Mesenchymal stem cell (in vitro differentiated cells and primary cell): ENCODE measurements at regions not wholly inside any gene's neighbourhood (a gene's known extent, or its start where the extent isn't known, plus 50 kb on each side); places are given as distances from the start of the nearest gene placed in this dataset.
"Not testable (repeated sequence)": the region's sequence is repeated elsewhere in the genome, so short reads cannot be mapped to it uniquely, and the experiment has no call there.

Source experiments
- DNase-seq: peaks from one replicate; pipeline ENCODE4 v3.0.0-alpha.2; 2013
- H2AFZ ChIP-seq: one replicate; pipeline ENCODE4 v1.6.1; 2013; ENCODE audit warnings: low read depth, mild to moderate bottlenecking, control low read depth, inconsistent platforms, low read length, moderate library complexity
- H2AK5ac ChIP-seq: 2 replicates; pipeline ENCODE4 v1.6.1; 2013; ENCODE audit warnings: low read length, moderate library complexity, mild to moderate bottlenecking, inconsistent platforms; ENCODE audit not compliant: severe bottlenecking
- H2BK120ac ChIP-seq: one replicate; pipeline ENCODE4 v1.6.1; 2013; ENCODE audit warnings: low read depth, mild to moderate bottlenecking, inconsistent platforms, low read length, moderate library complexity
- H2BK12ac ChIP-seq, 2 experiments: one replicate each; pipeline ENCODE4 v1.6.1; 2013; ENCODE audit warnings: inconsistent platforms in 2 of 2, low read length in 2 of 2, mild to moderate bottlenecking in 2 of 2, moderate library complexity in 2 of 2, control low read depth in 1 of 2
- H2BK15ac ChIP-seq: one replicate; pipeline ENCODE4 v1.6.1; 2013; ENCODE audit warnings: mild to moderate bottlenecking, low read depth, inconsistent platforms; ENCODE audit not compliant: poor library complexity, severe bottlenecking
- H2BK5ac ChIP-seq: 2 replicates; pipeline ENCODE4 v1.6.1; 2013; ENCODE audit warnings: low read depth, mild to moderate bottlenecking, low read length, control low read depth, inconsistent platforms; ENCODE audit not compliant: poor library complexity, severe bottlenecking
- H3K14ac ChIP-seq, 2 experiments: one replicate each; pipeline ENCODE4 v1.6.1; 2013; ENCODE audit warnings: inconsistent platforms in 2 of 2, low read length in 2 of 2, control low read depth in 1 of 2, mild to moderate bottlenecking in 1 of 2, moderate library complexity in 1 of 2
- H3K18ac ChIP-seq, 2 experiments: one replicate each; pipeline ENCODE4 v1.6.1; 2013; ENCODE audit warnings: inconsistent platforms in 2 of 2, low read length in 2 of 2, control low read depth in 1 of 2, low read depth in 1 of 2, mild to moderate bottlenecking in 1 of 2
- H3K23ac ChIP-seq, 2 experiments: one replicate each; pipeline ENCODE4 v1.6.1; 2013; ENCODE audit warnings: inconsistent platforms in 2 of 2, low read length in 2 of 2, mild to moderate bottlenecking in 2 of 2, moderate library complexity in 2 of 2, control low read depth in 1 of 2
- H3K27ac ChIP-seq: 2 replicates; pipeline ENCODE4 v1.5.1; 2013; ENCODE audit warnings: mild to moderate bottlenecking, moderate library complexity, low read length, control low read depth, inconsistent platforms; ENCODE audit not compliant: poor library complexity, severe bottlenecking
- H3K27me3 ChIP-seq, 2 experiments: 2 replicates each; pipeline versions ENCODE4 v1.6.1 to v1.7.0; 2013; ENCODE audit warnings: low read length in 2 of 2, mild to moderate bottlenecking in 2 of 2, moderate library complexity in 2 of 2, control low read depth in 1 of 2, inconsistent platforms in 1 of 2; ENCODE audit not compliant: control insufficient read depth in 1 of 2, insufficient read depth in 1 of 2
- H3K36me3 ChIP-seq, 2 experiments: 2 replicates each; pipeline versions ENCODE4 v1.6.1 to v1.7.0; 2013; ENCODE audit warnings: low read length in 2 of 2, control low read depth in 1 of 2, inconsistent platforms in 1 of 2, low read depth in 1 of 2, mild to moderate bottlenecking in 1 of 2; ENCODE audit not compliant: insufficient read depth in 2 of 2, control insufficient read depth in 1 of 2
- H3K4ac ChIP-seq, 2 experiments: one replicate each; pipeline ENCODE4 v1.6.1; 2013; ENCODE audit warnings: inconsistent platforms in 2 of 2, low read length in 2 of 2, mild to moderate bottlenecking in 2 of 2, moderate library complexity in 2 of 2, control low read depth in 1 of 2, low read depth in 1 of 2
- H3K4me1 ChIP-seq: 2 replicates; pipeline ENCODE4 v1.6.1; 2013; ENCODE audit warnings: low read depth, low read length, control low read depth; ENCODE audit not compliant: control insufficient read depth, insufficient read depth
- H3K4me2 ChIP-seq: 2 replicates; pipeline ENCODE4 v1.6.1; 2013; ENCODE audit warnings: low read length, mild to moderate bottlenecking, inconsistent platforms; ENCODE audit not compliant: poor library complexity, severe bottlenecking
- H3K4me3 ChIP-seq, 2 experiments: 2 replicates each; pipeline versions ENCODE4 v1.5.1 to v1.7.0; 2013; ENCODE audit warnings: low read length in 2 of 2, mild to moderate bottlenecking in 2 of 2, control low read depth in 1 of 2, low read depth in 1 of 2; ENCODE audit not compliant: insufficient read depth in 1 of 2
- H3K79me1 ChIP-seq: replicated peaks from 2 replicates; pipeline ENCODE4 v1.6.1; 2013; ENCODE audit warnings: mild to moderate bottlenecking, control low read depth, low read length, inconsistent platforms; ENCODE audit not compliant: poor library complexity, severe bottlenecking
- H3K9ac ChIP-seq: 2 replicates; pipeline ENCODE4 v1.7.0; 2013; ENCODE audit warnings: mild to moderate bottlenecking, low read length, moderate library complexity
- H3K9me3 ChIP-seq: 2 replicates; pipeline ENCODE4 v1.7.0; 2013; ENCODE audit warnings: mild to moderate bottlenecking, low read length; ENCODE audit not compliant: control insufficient read depth
- H4K8ac ChIP-seq: one replicate; pipeline ENCODE4 v1.6.1; 2013; ENCODE audit warnings: inconsistent platforms, mild to moderate bottlenecking, low read length, moderate library complexity
- H4K91ac ChIP-seq: one replicate; pipeline ENCODE4 v1.6.1; 2013; ENCODE audit warnings: mild to moderate bottlenecking, low read length, inconsistent platforms
- WGBS: methylation state at CpG from one replicate; pipeline ENCODE4 v1.1.7; 2013; ENCODE audit warnings: mixed read lengths; 5-methylcytosine and 5-hydroxymethylcytosine counted together

GRCh38 chr2:89229979-89230378 is 538.5 kb downstream of the RPIA start:
- H3K36me3 ChIP-seq, H3K23ac ChIP-seq, H3K4ac ChIP-seq, H3K4me1 ChIP-seq, H2AFZ ChIP-seq, H3K9me3 ChIP-seq, H3K4me3 ChIP-seq, H2BK12ac ChIP-seq, H2AK5ac ChIP-seq, H4K91ac ChIP-seq, H2BK15ac ChIP-seq, H2BK5ac ChIP-seq, H3K79me1 ChIP-seq, H3K14ac ChIP-seq, H3K18ac ChIP-seq, H3K9ac ChIP-seq, DNase-seq, H2BK120ac ChIP-seq, H4K8ac ChIP-seq, H3K4me2 ChIP-seq, H3K27me3 ChIP-seq, H3K27ac ChIP-seq: not testable (repeated sequence)
- WGBS: 66% methylated on average over 3 of the region's 6 CpGs

- H3K4me3 ChIP-seq, H3K4me2 ChIP-seq, H3K4ac ChIP-seq, H2BK12ac ChIP-seq, H3K4me1 ChIP-seq, H3K18ac ChIP-seq, H3K79me1 ChIP-seq, H3K23ac ChIP-seq, H4K8ac ChIP-seq, H2BK120ac ChIP-seq, H3K9me3 ChIP-seq, H2AFZ ChIP-seq, H3K27ac ChIP-seq, H3K36me3 ChIP-seq, DNase-seq, H2BK5ac ChIP-seq, H2AK5ac ChIP-seq, H2BK15ac ChIP-seq, H3K14ac ChIP-seq, H3K9ac ChIP-seq, H3K27me3 ChIP-seq, H4K91ac ChIP-seq: not testable (repeated sequence)
- no CpG with 5 or more reads among the region's 2 CpGs for WGBS
These were observed 539.8 kb downstream of the RPIA start for GRCh38 chr2:89231241-89231640.

- not testable (repeated sequence) for H3K9me3 ChIP-seq
These were observed 542.5 kb downstream of the RPIA start for GRCh38 chr2:89233931-89234330.

GRCh38 chr2:89234818-89235466 is 543.5 kb downstream of the RPIA start:
- not testable (repeated sequence) for H3K14ac ChIP-seq, H3K36me3 ChIP-seq, H2AK5ac ChIP-seq, DNase-seq, H3K9me3 ChIP-seq, H3K79me1 ChIP-seq, H2BK5ac ChIP-seq, H4K91ac ChIP-seq, H3K9ac ChIP-seq, H4K8ac ChIP-seq, H3K4ac ChIP-seq, H3K27me3 ChIP-seq, H3K27ac ChIP-seq, H3K23ac ChIP-seq, H2AFZ ChIP-seq, H2BK120ac ChIP-seq, H2BK12ac ChIP-seq, H2BK15ac ChIP-seq, H3K4me1 ChIP-seq, H3K4me3 ChIP-seq, H3K18ac ChIP-seq, H3K4me2 ChIP-seq
- WGBS: no CpG with 5 or more reads among the region's 3 CpGs

More at GRCh38 chr2:89233931-89234330, 542.5 kb downstream of the RPIA start:
- not testable (repeated sequence) for H3K4me1 ChIP-seq, H3K14ac ChIP-seq, H3K4ac ChIP-seq, H3K18ac ChIP-seq, H3K9ac ChIP-seq, DNase-seq, H2BK12ac ChIP-seq, H3K23ac ChIP-seq, H2AFZ ChIP-seq, H3K36me3 ChIP-seq, H3K27ac ChIP-seq, H2BK15ac ChIP-seq, H2BK5ac ChIP-seq, H2AK5ac ChIP-seq, H3K4me2 ChIP-seq, H4K8ac ChIP-seq, H3K79me1 ChIP-seq, H3K4me3 ChIP-seq, H2BK120ac ChIP-seq, H4K91ac ChIP-seq, H3K27me3 ChIP-seq
- 89% methylated on average over 3 of the region's 4 CpGs for WGBS
